ENCODE measurements at regions not wholly inside any gene's neighbourhood (a gene's known extent, or its start where the extent isn't known, plus 50 kb on each side); places are given as distances from the start of the nearest gene placed in this dataset.

- Mint-ChIP-seq H3K4me3 (no peak overlapping the region), H3K4me1 (no peaks in the 10 kb centered on the region), H3K36me3 (no peaks in the 10 kb centered on the region), H3K27ac (no peak overlapping the region), H3K9me3 (peaks cover 23% of the 10 kb centered on the region), H3K27me3 (ENCODE audit: low read depth) (no peaks in the 10 kb centered on the region)
- no peak for TF ChIP-seq CTCF (IDR thresholded peaks at IDR 0.05; ENCODE audit: unreplicated experiment)
- no peak for DNase-seq (ENCODE audit: low spot score in 2 of 2, unreplicated experiment in 2 of 2)
These were observed 268.2 kb downstream of the SH3GL2 start for GRCh38 chr9:17846948-17847655.

DNA sequence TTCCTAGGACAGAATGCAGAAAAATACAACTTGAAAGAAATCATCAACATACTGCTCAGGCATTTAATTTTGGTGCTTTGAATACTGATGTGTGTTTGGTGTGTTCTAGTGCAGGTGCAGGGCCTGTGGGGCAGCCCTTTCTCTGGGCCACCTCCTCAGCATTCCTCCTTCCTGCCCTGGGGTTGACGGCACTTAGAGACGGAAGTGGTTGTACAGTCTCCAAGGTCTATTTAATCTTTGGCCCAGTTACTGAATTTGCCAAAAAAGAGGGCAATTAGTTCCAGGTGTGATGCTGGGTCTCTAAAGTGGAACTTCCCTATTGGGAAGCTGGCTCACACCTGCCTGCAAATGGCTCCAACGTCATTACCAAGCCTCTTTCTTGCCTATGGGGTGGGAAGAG lies 269.0 kb downstream of the SH3GL2 start:
- Mint-ChIP-seq H3K27me3 (ENCODE audit: low read depth) (no peaks in the 10 kb centered on the region), H3K4me3 (no peak overlapping the region), H3K36me3 (no peaks in the 10 kb centered on the region), H3K4me1 (no peaks in the 10 kb centered on the region), H3K9me3 (peaks cover 23% of the 10 kb centered on the region), H3K27ac (no peak overlapping the region)
- DNase-seq (ENCODE audit: low spot score in 2 of 2, unreplicated experiment in 2 of 2): no peak
- TF ChIP-seq CTCF (IDR thresholded peaks at IDR 0.05; ENCODE audit: unreplicated experiment): no peak

DNA sequence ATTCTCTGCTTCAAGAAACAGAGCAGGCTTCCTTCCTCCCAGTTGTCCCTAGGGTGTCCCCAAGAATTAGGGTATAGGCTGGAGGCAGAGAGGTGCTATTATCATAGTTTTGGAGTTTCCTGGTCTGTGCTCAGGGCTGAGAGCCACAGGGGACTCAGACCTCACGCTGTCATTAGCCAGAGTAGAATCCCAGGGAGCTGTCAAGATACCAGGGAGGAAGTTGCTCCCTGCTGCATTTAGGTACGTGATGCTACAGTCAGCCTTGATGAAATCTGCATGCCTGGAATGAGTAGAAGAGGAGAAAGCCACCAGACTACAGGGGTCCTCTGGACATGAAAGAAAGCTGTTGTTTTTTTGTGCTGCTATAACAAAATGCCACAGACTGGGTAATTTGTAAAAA lies 273.2 kb downstream of the SH3GL2 start:
- no peaks in the 10 kb centered on the region for H3K27me3 Mint-ChIP-seq (ENCODE audit: low read depth)
- no peak overlapping the region for H3K27ac Mint-ChIP-seq
- no peak for TF ChIP-seq CTCF (IDR thresholded peaks at IDR 0.05; ENCODE audit: unreplicated experiment)
- H3K4me3 Mint-ChIP-seq: no peak overlapping the region
- no peaks in the 10 kb centered on the region for H3K36me3 Mint-ChIP-seq
- H3K4me1 Mint-ChIP-seq: no peaks in the 10 kb centered on the region
- H3K9me3 Mint-ChIP-seq: no peaks in the 10 kb centered on the region
- DNase-seq (ENCODE audit: low spot score in 2 of 2, unreplicated experiment in 2 of 2): no peak

DNA sequence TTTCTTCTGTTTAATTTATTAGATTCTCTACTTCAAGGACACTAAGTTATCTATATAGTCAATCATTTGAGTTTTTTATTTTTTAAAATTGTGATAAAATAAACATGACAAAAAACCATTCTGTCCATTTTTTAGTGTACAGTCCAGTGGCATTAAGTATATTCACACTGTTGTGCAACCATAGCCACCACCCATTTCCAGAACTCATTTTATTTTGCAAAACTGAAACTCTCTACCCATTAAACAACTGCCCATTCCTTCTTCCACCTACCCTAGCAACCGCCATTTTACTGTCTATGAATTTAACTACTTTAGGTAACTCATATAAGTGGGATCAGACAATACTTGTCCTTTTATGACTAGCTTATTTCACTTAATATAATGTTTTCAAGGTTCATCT lies 275.6 kb downstream of the SH3GL2 start:
- no peak overlapping the region for H3K27ac Mint-ChIP-seq
- TF ChIP-seq CTCF (IDR thresholded peaks at IDR 0.05; ENCODE audit: unreplicated experiment): no peak
- no peaks in the 10 kb centered on the region for H3K9me3 Mint-ChIP-seq
- peaks cover 2% of the 10 kb centered on the region for H3K27me3 Mint-ChIP-seq (ENCODE audit: low read depth)
- no peak overlapping the region for H3K4me3 Mint-ChIP-seq
- DNase-seq (ENCODE audit: low spot score in 2 of 2, unreplicated experiment in 2 of 2): no peak
- H3K4me1 Mint-ChIP-seq: no peaks in the 10 kb centered on the region
- no peaks in the 10 kb centered on the region for H3K36me3 Mint-ChIP-seq

DNA sequence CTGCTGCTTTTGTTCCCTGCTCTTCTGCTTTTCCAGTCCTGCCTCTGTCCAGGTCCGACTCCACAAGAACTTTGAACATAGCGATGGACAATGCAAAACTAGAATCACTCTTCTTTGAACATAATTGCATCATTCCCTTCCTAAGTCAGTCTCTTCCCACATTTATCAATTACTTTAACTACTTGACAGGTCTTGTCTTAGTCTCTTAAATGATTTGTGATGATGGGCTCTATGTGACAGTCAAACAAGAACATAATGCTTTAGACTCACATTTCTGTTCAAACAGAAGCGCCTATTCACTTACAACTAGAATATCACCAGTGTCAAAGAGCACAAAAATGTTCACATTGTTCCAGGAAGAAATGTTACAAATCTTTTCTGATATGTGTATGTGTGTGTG lies 278.1 kb downstream of the SH3GL2 start:
- Mint-ChIP-seq H3K4me1 (no peaks in the 10 kb centered on the region), H3K9me3 (no peaks in the 10 kb centered on the region), H3K4me3 (no peak overlapping the region), H3K27ac (no peak overlapping the region), H3K36me3 (no peaks in the 10 kb centered on the region), H3K27me3 (ENCODE audit: low read depth) (peaks cover 2% of the 10 kb centered on the region)
- DNase-seq (ENCODE audit: low spot score in 2 of 2, unreplicated experiment in 2 of 2): no peak
- TF ChIP-seq CTCF (IDR thresholded peaks at IDR 0.05; ENCODE audit: unreplicated experiment): no peak

DNA sequence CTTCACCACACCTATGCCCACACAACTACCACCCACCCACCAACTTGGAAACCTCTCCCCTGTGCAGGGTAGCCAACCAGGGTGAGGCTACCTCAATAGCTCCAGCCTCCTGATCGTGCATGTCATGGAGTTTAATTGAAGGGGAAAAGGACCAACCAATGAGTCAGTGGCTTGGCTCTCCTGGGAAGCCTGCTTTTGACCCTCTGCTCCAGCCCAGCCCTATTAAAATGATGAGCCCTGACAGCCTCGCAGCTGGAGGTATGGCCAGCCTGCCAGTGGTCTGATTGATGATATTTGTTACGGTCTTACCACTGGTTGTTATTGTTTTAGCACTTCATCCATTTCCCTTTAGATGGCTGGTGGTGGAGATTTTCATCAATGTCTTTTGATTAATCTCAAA lies 280.4 kb downstream of the SH3GL2 start:
- no peak for DNase-seq (ENCODE audit: low spot score in 2 of 2, unreplicated experiment in 2 of 2)
- Mint-ChIP-seq H3K27ac (no peak overlapping the region), H3K4me1 (no peaks in the 10 kb centered on the region), H3K27me3 (ENCODE audit: low read depth) (peaks cover 5% of the 10 kb centered on the region), H3K36me3 (no peaks in the 10 kb centered on the region), H3K4me3 (no peak overlapping the region), H3K9me3 (no peaks in the 10 kb centered on the region)
- TF ChIP-seq CTCF (IDR thresholded peaks at IDR 0.05; ENCODE audit: unreplicated experiment): no peak

Data from mesothelial cell of epicardium (in vitro differentiated cells).